Spleen (tissue), 11 donors: ENCODE measurements at regions not wholly inside any gene's neighbourhood (a gene's known extent, or its start where the extent isn't known, plus 50 kb on each side); places are given as distances from the start of the nearest gene placed in this dataset.
"Not testable (repeated sequence)": the region's sequence is repeated elsewhere in the genome, so short reads cannot be mapped to it uniquely, and the experiment has no call there.

ENCODE experiments used
- DNase-seq: peaks from one replicate; pipeline ENCODE4 v3.0.0-alpha.2; 2020
- H3K27ac ChIP-seq, 8 donors: fragments of 200-600 bp; sonication (generic) in 7 of 8; 1 replicate in 4 of 8; 2 replicates in 4 of 8; pipeline versions ENCODE4 v1.5.0 to v1.8.0; 2016 to 2021; ENCODE audit warnings: inconsistent platforms in 4 of 8, mild to moderate bottlenecking in 4 of 8, moderate library complexity in 1 of 8
- H3K27me3 ChIP-seq, 7 donors: fragments of 200-600 bp; sonication (generic) in 6 of 7; replicated peaks in 1 of 7; 1 replicate in 4 of 7; 2 replicates in 3 of 7; pipeline versions ENCODE4 v1.5.0 to v1.8.0; 2016 to 2021; ENCODE audit warnings: inconsistent platforms in 3 of 7, mild to moderate bottlenecking in 1 of 7
- H3K36me3 ChIP-seq, 6 donors: fragments of 200-600 bp; sonication (generic) in 5 of 6; 1 replicate in 4 of 6; 2 replicates in 2 of 6; pipeline versions ENCODE4 v1.5.0 to v1.8.0; 2016 to 2021; ENCODE audit warnings: inconsistent platforms in 2 of 6
- H3K4me1 ChIP-seq, 6 donors: fragments of 200-600 bp; sonication (generic) in 5 of 6; 1 replicate in 3 of 6; 2 replicates in 3 of 6; pipeline versions ENCODE4 v1.5.0 to v1.8.0; 2016 to 2021; ENCODE audit warnings: inconsistent platforms in 3 of 6
- H3K4me3 ChIP-seq, 8 donors: fragments of 200-600 bp; sonication (generic) in 7 of 8; 1 replicate in 4 of 8; 2 replicates in 4 of 8; pipeline versions ENCODE4 v1.5.0 to v1.8.0; 2016 to 2021; ENCODE audit warnings: inconsistent platforms in 4 of 8, mild to moderate bottlenecking in 4 of 8, moderate library complexity in 2 of 8
- H3K9me3 ChIP-seq, 8 donors: fragments of 200-600 bp; sonication (generic) in 7 of 8; 1 replicate in 4 of 8; 2 replicates in 4 of 8; pipeline versions ENCODE4 v1.5.0 to v1.8.0; 2016 to 2021; ENCODE audit warnings: inconsistent platforms in 4 of 8
- CTCF ChIP-seq, 11 experiments: fragments of 200-600 bp in 7 of 11; fragments of 450-650 bp in 4 of 11; sonication (generic) in 4 of 11; IDR thresholded peaks in 8 of 11; conservative IDR thresholded peaks in 3 of 11; 1 replicate in 7 of 11; 2 replicates in 4 of 11; pipeline versions ENCODE4 v1.4.0 to v1.8.0; 2016 to 2021; ENCODE audit warnings: antibody characterized with exemption in 11 of 11, inconsistent platforms in 4 of 11, mild to moderate bottlenecking in 1 of 11
- POLR2A ChIP-seq, 3 donors: fragments of 450-650 bp; IDR thresholded peaks; one replicate each; pipeline ENCODE4 v1.5.1; 2017; ENCODE audit warnings: antibody characterized with exemption in 3 of 3, mild to moderate bottlenecking in 1 of 3
- POLR2AphosphoS5 ChIP-seq, 3 donors: sonication (generic); formaldehyde crosslinking; IDR thresholded peaks; one replicate each; pipeline ENCODE4 v1.5.1; 2017; ENCODE audit warnings: antibody characterized with exemption in 3 of 3
- WGBS, 5 donors: extraction: QIAGEN DNeasy Blood & Tissue Kit in 3 of 5; methylation state at CpG; one replicate each; pipeline versions ENCODE4 v1.1.5 to v1.1.7; 2013 to 2018; 5-methylcytosine and 5-hydroxymethylcytosine counted together
- intact Hi-C: fragments of 100-400 bp; cut with DNase I; formaldehyde crosslinking; loops from one replicate; pipeline ENCODE4 v1.15.0; 2023; ENCODE audit warnings: low total_unique reads
- donor health status: healthy with polysubstance abuse.
- donor health status: DM: no; HTN: no; CAD: no; lungs with moderate emphysema.
- donor health status: DM: no; HTN: no; CAD: no.
- donor health status: Bipolar disorder and iron deficiency.
- donor health status: healthy.
- donor health status: DM: no; HTN: no; CAD: no.
- donor health status: DM: yes; HTN: yes; CAD: no.

GRCh38 chr6:167402195-167402686 is 77.4 kb downstream of the TTLL2 start:
- no peaks in the 10 kb centered on the region for H3K9me3 ChIP-seq
- no peaks in the 10 kb centered on the region for H3K4me1 ChIP-seq
- 87 to 92% (median 89%) methylated on average over 11 to 16 of the region's 16 CpGs for WGBS, 5 donors
- no peak overlapping the region for H3K27ac ChIP-seq
- peaks cover 0 to 31% (median 0%) of the 10 kb centered on the region in 7 donors for H3K27me3 ChIP-seq
- intact Hi-C loops: no loop called here
- DNase-seq: peak; percentile 59
- TF ChIP-seq POLR2AphosphoS5 (IDR thresholded peaks at IDR 0.05): no peak
- TF ChIP-seq CTCF (IDR thresholded peaks at IDR 0.05 in 8 of 11, conservative IDR thresholded peaks at IDR 0.05 in 3 of 11): no peak
- no peak for TF ChIP-seq POLR2A (IDR thresholded peaks at IDR 0.05)
- no peaks in the 10 kb centered on the region for H3K36me3 ChIP-seq
- no peak overlapping the region for H3K4me3 ChIP-seq

GRCh38 chr6:167403427-167403826 is 78.5 kb downstream of the TTLL2 start:
- DNase-seq: no peak
- Histone ChIP-seq H3K36me3 (no peaks in the 10 kb centered on the region), H3K9me3 (no peaks in the 10 kb centered on the region), H3K27ac (no peak overlapping the region), H3K4me3 (no peak overlapping the region), H3K4me1 (no peaks in the 10 kb centered on the region), H3K27me3 (peaks cover 0 to 31% (median 0%) of the 10 kb centered on the region in 7 donors)
- TF ChIP-seq CTCF (IDR thresholded peaks at IDR 0.05 in 8 of 11, conservative IDR thresholded peaks at IDR 0.05 in 3 of 11) (no peak), POLR2AphosphoS5 (IDR thresholded peaks at IDR 0.05) (no peak), POLR2A (IDR thresholded peaks at IDR 0.05) (no peak)
- 77 to 92% (median 87%) methylated on average over 4 of the region's 4 CpGs for WGBS, 5 donors
- intact Hi-C loops: no loop called here

- 75 to 84% (median 80%) methylated on average over 17 of the region's 17 CpGs for WGBS, 5 donors
- Histone ChIP-seq H3K27me3 (peaks cover 0 to 31% (median 0%) of the 10 kb centered on the region in 7 donors), H3K27ac (no peak overlapping the region), H3K9me3 (no peaks in the 10 kb centered on the region), H3K4me1 (no peaks in the 10 kb centered on the region), H3K36me3 (no peaks in the 10 kb centered on the region), H3K4me3 (no peak overlapping the region)
- TF ChIP-seq POLR2A (IDR thresholded peaks at IDR 0.05) (no peak), POLR2AphosphoS5 (IDR thresholded peaks at IDR 0.05) (no peak), CTCF (IDR thresholded peaks at IDR 0.05 in 8 of 11, conservative IDR thresholded peaks at IDR 0.05 in 3 of 11) (no peak)
- intact Hi-C loops: no loop called here
- DNase-seq: peak; percentile 53
Measured at GRCh38 chr6:167404385-167405049, 79.6 kb downstream of the TTLL2 start.

GRCh38 chr6:167405778-167406532 is 81.1 kb downstream of the TTLL2 start:
- Histone ChIP-seq H3K27me3 (peaks cover 0 to 31% (median 0%) of the 10 kb centered on the region in 7 donors), H3K27ac (no peak overlapping the region), H3K36me3 (no peaks in the 10 kb centered on the region), H3K4me1 (no peaks in the 10 kb centered on the region), H3K4me3 (no peak overlapping the region), H3K9me3 (no peaks in the 10 kb centered on the region)
- WGBS, 5 donors: 71 to 84% (median 80%) methylated on average over 13 to 14 of the region's 14 CpGs
- TF ChIP-seq POLR2AphosphoS5 (IDR thresholded peaks at IDR 0.05): no peak
- intact Hi-C loops: no loop called here
- no peak for DNase-seq

- H3K4me3 ChIP-seq, H3K4me1 ChIP-seq, DNase-seq, H3K27ac ChIP-seq, intact Hi-C loops, H3K36me3 ChIP-seq, H3K9me3 ChIP-seq: not testable (repeated sequence)
- H3K27me3 ChIP-seq: peaks cover 0 to 28% (median 0%) of the 10 kb centered on the region in 7 donors
- 74 to 86% (median 85%) methylated on average over 16 of the region's 16 CpGs for WGBS, 5 donors
Measured at GRCh38 chr6:167406533-167407238, 81.8 kb downstream of the TTLL2 start.
